ENCODE measurements at regions not wholly inside any gene's neighbourhood (a gene's known extent, or its start where the extent isn't known, plus 50 kb on each side); places are given as distances from the start of the nearest gene placed in this dataset.

- TF ChIP-seq EZH2 (IDR thresholded peaks at IDR 0.05; ENCODE audit: borderline replicate concordance, insufficient read depth, low read length, poor library complexity, severe bottlenecking), result no peak
- TF ChIP-seq CTCF (IDR thresholded peaks at IDR 0.05; ENCODE audit: poor library complexity, severe bottlenecking), result no peak
- TF ChIP-seq EP300 (conservative IDR thresholded peaks at IDR 0.05; ENCODE audit: poor library complexity, severe bottlenecking), result no peak
- TF ChIP-seq POLR2AphosphoS5 (IDR thresholded peaks at IDR 0.05), result no peak
- no peak for TF ChIP-seq REST (IDR thresholded peaks at IDR 0.05; ENCODE audit: borderline replicate concordance)
- TF ChIP-seq SMC3 (conservative IDR thresholded peaks at IDR 0.05; ENCODE audit: poor library complexity), result no peak
- no peak for TF ChIP-seq RAD21 (conservative IDR thresholded peaks at IDR 0.05)
Measured at GRCh38 chr17:55872374-55872773, 121.5 kb downstream of the PCTP start.
